MCF 10A (cell line): ENCODE measurements at regions not wholly inside any gene's neighbourhood (a gene's known extent, or its start where the extent isn't known, plus 50 kb on each side); places are given as distances from the start of the nearest gene placed in this dataset.
"Not testable (repeated sequence)": the region's sequence is repeated elsewhere in the genome, so short reads cannot be mapped to it uniquely, and the experiment has no call there.

Experiments
- BruUV-seq: library from RNA; stranded (reverse); fragments of 400-500 nt; replicated peaks from 2 replicates; lab custom pipeline; 2021; lab: Mats Ljungman, UMichigan
- CTCF ChIA-PET: fragments of 300-600 bp; sonication (Branson Sonifier 250); formaldehyde crosslinking; extraction: SDS; loops from one replicate; lab custom pipeline; 2021; ENCODE audit warnings: antibody characterized with exemption, inconsistent platforms; lab: Yijun Ruan, JAX
- POLR2A ChIA-PET: fragments of 300-600, 350-650 bp; sonication (Branson Sonifier 250); formaldehyde crosslinking; extraction: SDS; loops from one replicate; lab custom pipeline; 2020; ENCODE audit warnings: antibody characterized with exemption, inconsistent platforms; lab: Yijun Ruan, JAX
- DNase-seq: peaks from one replicate; pipeline ENCODE4 v3.0.0-alpha.2; 2018; ENCODE audit not compliant: unreplicated experiment
- H3K27ac Mint-ChIP-seq: one replicate; pipeline ENCODE4 v1.8.0; 2022; ENCODE audit warnings: mild to moderate bottlenecking, low read depth, mixed read lengths; ENCODE audit not compliant: unreplicated experiment
- H3K27me3 Mint-ChIP-seq: one replicate; pipeline ENCODE4 v1.8.0; 2022; ENCODE audit warnings: mixed read lengths; ENCODE audit not compliant: insufficient read depth, unreplicated experiment
- H3K36me3 Mint-ChIP-seq: one replicate; pipeline ENCODE4 v1.8.0; 2022; ENCODE audit warnings: mild to moderate bottlenecking, moderate library complexity, mixed read lengths; ENCODE audit not compliant: insufficient read depth, unreplicated experiment
- H3K4me1 Mint-ChIP-seq: one replicate; pipeline ENCODE4 v1.8.0; 2022; ENCODE audit warnings: mixed read lengths; ENCODE audit not compliant: insufficient read depth, unreplicated experiment
- H3K4me3 Mint-ChIP-seq: one replicate; pipeline ENCODE4 v1.8.0; 2022; ENCODE audit warnings: mild to moderate bottlenecking, moderate library complexity, mixed read lengths; ENCODE audit not compliant: unreplicated experiment
- H3K9me3 Mint-ChIP-seq: one replicate; pipeline ENCODE4 v1.8.0; 2022; ENCODE audit warnings: mixed read lengths; ENCODE audit not compliant: unreplicated experiment
- CTCF ChIP-seq: fragments of 200-600 bp; IDR thresholded peaks from one replicate; pipeline ENCODE4 v1.8.0; 2022; ENCODE audit warnings: antibody characterized with exemption, mild to moderate bottlenecking; ENCODE audit not compliant: unreplicated experiment
- intact Hi-C: fragments of 100-400 bp; cut with micrococcal nuclease; formaldehyde crosslinking; loops from 2 replicates; pipeline ENCODE4 v1.14.1; 2022

GRCh38 chr2:186962085-186962747 lies 113.2 kb upstream of the ZSWIM2 start:
- CTCF ChIA-PET, result no interaction called here
- no peaks in the 10 kb centered on the region for H3K36me3 Mint-ChIP-seq
- no TSS peak for BruUV-seq
- POLR2A ChIA-PET, result interaction anchor here (0.6 kb wide), 1 partner anchor 187 kb away, joined by 3 read pairs; no protein-coding TSS in a partner anchor
- H3K4me1 Mint-ChIP-seq, result peaks cover 2% of the 10 kb centered on the region
- no peaks in the 10 kb centered on the region for H3K9me3 Mint-ChIP-seq
- no peak overlapping the region for H3K27ac Mint-ChIP-seq
- no peak for DNase-seq
- no peaks in the 10 kb centered on the region for H3K27me3 Mint-ChIP-seq
- H3K4me3 Mint-ChIP-seq, result no peak overlapping the region
- TF ChIP-seq CTCF, result no peak
- intact Hi-C loops, result no loop called here

GRCh38 chr2:186960241-186960640 lies 111.3 kb upstream of the ZSWIM2 start:
- H3K27me3 Mint-ChIP-seq, H3K4me1 Mint-ChIP-seq, POLR2A ChIA-PET, H3K27ac Mint-ChIP-seq, H3K36me3 Mint-ChIP-seq, H3K4me3 Mint-ChIP-seq, DNase-seq, BruUV-seq, intact Hi-C loops, H3K9me3 Mint-ChIP-seq: not testable (repeated sequence)
- CTCF ChIA-PET, result interaction anchor here (0.6 to 0.7 kb wide), 2 partner anchors 118 to 225 kb away, joined by 3 read pairs; no protein-coding TSS in a partner anchor

- no TSS peak for BruUV-seq
- Mint-ChIP-seq H3K27ac (no peak overlapping the region), H3K4me1 (peaks cover 7% of the 10 kb centered on the region), H3K9me3 (no peaks in the 10 kb centered on the region), H3K4me3 (no peak overlapping the region), H3K27me3 (no peaks in the 10 kb centered on the region), H3K36me3 (no peaks in the 10 kb centered on the region)
- ChIA-PET CTCF (interaction anchor here (0.6 to 0.7 kb wide), 3 partner anchors 119 to 224 kb away, joined by 3 read pairs; no protein-coding TSS in a partner anchor), POLR2A (no interaction called here)
- no peak for DNase-seq
- TF ChIP-seq CTCF, result no peak
- intact Hi-C loops, result no loop called here
Measured at GRCh38 chr2:186959486-186959885, 110.5 kb upstream of the ZSWIM2 start.

- POLR2A ChIA-PET, result no interaction called here
- peak; percentile 23 for DNase-seq
- no peaks in the 10 kb centered on the region for H3K9me3 Mint-ChIP-seq
- no peaks in the 10 kb centered on the region for H3K36me3 Mint-ChIP-seq
- TF ChIP-seq CTCF, result no peak
- intact Hi-C loops, result no loop called here
- no peaks in the 10 kb centered on the region for H3K27me3 Mint-ChIP-seq
- peaks cover 5% of the 10 kb centered on the region for H3K4me1 Mint-ChIP-seq
- CTCF ChIA-PET, result interaction anchor here (1.1 kb wide), 1 partner anchor 9 kb away, joined by 3 read pairs; no protein-coding TSS in a partner anchor
- H3K27ac Mint-ChIP-seq, result no peak overlapping the region
- BruUV-seq, result no TSS peak
- H3K4me3 Mint-ChIP-seq, result no peak overlapping the region
Measured at GRCh38 chr2:186950694-186951093, 101.7 kb upstream of the ZSWIM2 start.
